ENCODE measurements at regions not wholly inside any gene's neighbourhood (a gene's known extent, or its start where the extent isn't known, plus 50 kb on each side); places are given as distances from the start of the nearest gene placed in this dataset.
"Not testable (repeated sequence)": the region's sequence is repeated elsewhere in the genome, so short reads cannot be mapped to it uniquely, and the experiment has no call there.

DNA sequence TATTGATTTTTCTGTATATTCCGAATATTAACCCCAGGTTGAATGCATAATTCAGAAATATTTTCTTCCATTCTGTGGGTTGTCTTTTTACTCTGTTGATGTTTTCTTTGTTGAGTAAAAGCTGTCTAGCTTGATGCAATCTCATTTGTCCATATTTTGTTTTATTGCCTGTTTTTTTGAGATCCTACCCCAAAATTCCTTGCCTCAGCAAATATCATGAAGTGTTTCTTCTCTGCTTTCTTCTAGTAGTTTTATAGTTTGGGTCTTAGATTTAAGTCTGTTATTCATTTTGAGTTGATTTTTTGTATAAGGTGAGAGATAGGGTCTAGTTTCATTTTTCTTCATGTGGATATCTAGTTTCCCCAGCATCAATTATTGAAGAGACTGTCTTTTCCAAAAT, 467.9 kb upstream of the GCFC2 start:
- Mint-ChIP-seq H3K4me1 (ENCODE audit: unreplicated experiment) (no peaks in the 10 kb centered on the region), H3K27me3 (no peaks in the 10 kb centered on the region), H3K4me3 (no peak overlapping the region), H3K27ac (no peak overlapping the region), H3K36me3 (no peaks in the 10 kb centered on the region), H3K9me3 (peaks cover 13% of the 10 kb centered on the region)
- no peak for DNase-seq (ENCODE audit: extremely low spot score, unreplicated experiment)
- TF ChIP-seq, protein P1, sequence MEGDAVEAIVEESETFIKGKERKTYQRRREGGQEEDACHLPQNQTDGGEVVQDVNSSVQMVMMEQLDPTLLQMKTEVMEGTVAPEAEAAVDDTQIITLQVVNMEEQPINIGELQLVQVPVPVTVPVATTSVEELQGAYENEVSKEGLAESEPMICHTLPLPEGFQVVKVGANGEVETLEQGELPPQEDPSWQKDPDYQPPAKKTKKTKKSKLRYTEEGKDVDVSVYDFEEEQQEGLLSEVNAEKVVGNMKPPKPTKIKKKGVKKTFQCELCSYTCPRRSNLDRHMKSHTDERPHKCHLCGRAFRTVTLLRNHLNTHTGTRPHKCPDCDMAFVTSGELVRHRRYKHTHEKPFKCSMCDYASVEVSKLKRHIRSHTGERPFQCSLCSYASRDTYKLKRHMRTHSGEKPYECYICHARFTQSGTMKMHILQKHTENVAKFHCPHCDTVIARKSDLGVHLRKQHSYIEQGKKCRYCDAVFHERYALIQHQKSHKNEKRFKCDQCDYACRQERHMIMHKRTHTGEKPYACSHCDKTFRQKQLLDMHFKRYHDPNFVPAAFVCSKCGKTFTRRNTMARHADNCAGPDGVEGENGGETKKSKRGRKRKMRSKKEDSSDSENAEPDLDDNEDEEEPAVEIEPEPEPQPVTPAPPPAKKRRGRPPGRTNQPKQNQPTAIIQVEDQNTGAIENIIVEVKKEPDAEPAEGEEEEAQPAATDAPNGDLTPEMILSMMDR (conservative IDR thresholded peaks at IDR 0.05): no peak

DNA sequence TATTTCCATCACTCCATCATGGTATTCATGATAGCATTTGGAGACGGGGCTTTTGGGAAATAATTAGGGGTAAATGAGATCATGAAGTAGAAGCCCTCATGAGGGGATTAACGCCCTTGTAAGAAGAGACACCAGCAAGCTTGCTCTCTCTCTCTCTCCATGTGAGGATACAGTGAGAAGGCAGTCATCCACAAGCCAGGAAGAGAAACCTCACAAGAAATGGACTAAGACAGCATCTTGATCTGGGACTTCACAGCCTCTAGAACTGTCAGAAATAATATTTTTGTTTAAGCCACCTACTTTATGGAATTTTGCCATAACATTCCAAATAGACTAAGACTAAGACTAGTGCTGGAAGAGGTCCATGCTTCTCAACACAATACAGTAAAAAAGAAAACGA, 464.6 kb upstream of the GCFC2 start:
- Mint-ChIP-seq H3K4me1 (ENCODE audit: unreplicated experiment) (no peaks in the 10 kb centered on the region), H3K36me3 (no peaks in the 10 kb centered on the region), H3K9me3 (peaks cover 13% of the 10 kb centered on the region), H3K4me3 (no peak overlapping the region), H3K27ac (no peak overlapping the region), H3K27me3 (no peaks in the 10 kb centered on the region)
- no peak for DNase-seq (ENCODE audit: extremely low spot score, unreplicated experiment)
- TF ChIP-seq, protein P1 (conservative IDR thresholded peaks at IDR 0.05): no peak

DNA sequence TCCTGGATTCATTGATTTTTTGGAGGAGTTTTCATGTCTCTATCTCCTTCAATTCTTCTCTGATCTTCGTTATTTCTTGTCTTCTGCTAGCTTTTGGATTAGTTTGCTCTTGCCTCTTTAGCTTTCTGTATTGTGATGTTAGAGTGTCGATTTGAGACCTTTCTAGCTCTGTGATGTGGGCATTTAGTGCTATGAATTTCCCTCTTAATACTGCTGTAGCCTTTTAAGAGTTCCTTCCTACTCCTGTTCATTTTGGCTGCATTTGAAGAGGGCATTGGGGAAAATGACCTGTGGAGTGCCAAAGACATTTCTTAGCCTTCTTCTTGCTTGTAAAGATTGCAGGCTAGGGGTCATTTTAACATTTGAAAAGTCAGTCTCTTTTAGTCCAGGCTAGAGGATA, 463.8 kb upstream of the GCFC2 start:
- Mint-ChIP-seq H3K9me3 (peaks cover 13% of the 10 kb centered on the region), H3K4me3 (no peak overlapping the region), H3K27ac (no peak overlapping the region), H3K36me3 (no peaks in the 10 kb centered on the region), H3K27me3 (no peaks in the 10 kb centered on the region), H3K4me1 (ENCODE audit: unreplicated experiment) (no peaks in the 10 kb centered on the region)
- TF ChIP-seq, protein P1 (conservative IDR thresholded peaks at IDR 0.05): no peak
- no peak for DNase-seq (ENCODE audit: extremely low spot score, unreplicated experiment)

DNA sequence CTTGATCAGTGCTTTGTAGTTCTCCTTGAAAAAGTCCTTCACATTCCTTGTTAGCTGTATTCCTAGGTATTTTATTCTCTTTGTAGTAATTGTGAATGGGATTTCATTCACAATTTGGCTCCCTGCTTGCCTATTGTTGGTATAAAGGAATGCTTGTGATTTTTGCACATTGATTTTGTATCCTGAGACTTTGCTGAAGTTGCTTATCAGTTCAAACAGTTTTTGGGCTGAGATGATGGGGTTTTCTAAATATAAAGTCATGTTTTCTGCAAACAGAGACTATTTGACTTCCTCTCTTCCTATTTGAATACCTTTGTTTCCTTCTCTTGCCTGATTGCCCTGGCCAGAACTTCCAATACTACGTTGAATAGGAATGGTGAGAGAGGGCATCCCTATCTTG, 462.5 kb upstream of the GCFC2 start:
- H3K4me3 Mint-ChIP-seq: not testable (repeated sequence)

DNA sequence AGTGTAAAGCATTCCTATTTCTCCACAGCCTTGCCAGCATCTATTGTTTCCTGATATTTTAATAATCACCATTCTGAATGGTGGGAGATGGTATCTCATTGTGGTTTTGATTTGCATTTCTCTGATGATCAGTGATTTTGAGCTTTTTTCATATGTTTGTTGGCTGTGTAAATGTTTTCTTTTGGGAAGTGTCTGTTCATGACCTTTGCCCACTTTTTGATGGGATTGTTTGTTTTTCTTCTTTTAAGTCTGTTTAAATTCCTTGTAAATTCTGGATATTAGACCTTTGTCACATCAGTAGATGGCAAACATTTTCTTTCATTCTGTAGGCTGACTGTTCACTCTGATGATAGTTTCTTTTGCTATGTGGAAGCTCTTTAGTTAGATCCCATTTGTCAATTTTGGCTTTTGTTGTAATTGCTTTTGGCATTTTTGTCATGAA, 461.5 kb upstream of the GCFC2 start:
- not testable (repeated sequence) for H3K4me3 Mint-ChIP-seq; H3K4me1 Mint-ChIP-seq (ENCODE audit: unreplicated experiment); H3K27ac Mint-ChIP-seq; H3K27me3 Mint-ChIP-seq; H3K36me3 Mint-ChIP-seq; DNase-seq (ENCODE audit: extremely low spot score, unreplicated experiment)
- peaks cover 13% of the 10 kb centered on the region for H3K9me3 Mint-ChIP-seq

More for the DNA sequence above, 462.5 kb upstream of the GCFC2 start:
- not testable (repeated sequence) for H3K4me1 Mint-ChIP-seq (ENCODE audit: unreplicated experiment); H3K27ac Mint-ChIP-seq; H3K36me3 Mint-ChIP-seq; H3K27me3 Mint-ChIP-seq; DNase-seq (ENCODE audit: extremely low spot score, unreplicated experiment)
- peaks cover 13% of the 10 kb centered on the region for H3K9me3 Mint-ChIP-seq

DNA sequence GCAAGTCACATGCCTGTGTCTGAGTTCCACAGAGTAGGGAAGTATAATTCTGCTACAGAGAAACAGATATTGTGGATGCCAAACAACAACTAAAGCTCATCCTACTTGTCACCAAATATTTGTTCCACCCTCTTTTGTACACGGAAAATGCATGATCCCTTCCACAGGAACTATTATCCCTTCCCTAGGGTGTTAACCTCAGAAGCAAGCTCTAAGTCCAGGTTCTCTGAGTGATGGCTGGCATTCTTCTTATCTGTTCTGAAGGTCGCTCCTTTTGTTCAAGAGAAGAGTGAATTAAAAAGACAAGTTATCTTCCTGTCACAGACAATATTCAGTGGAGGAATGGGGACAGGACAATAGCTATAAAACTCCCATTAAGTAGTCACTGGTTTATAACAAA, 460.1 kb upstream of the GCFC2 start:
- TF ChIP-seq, protein P1 (conservative IDR thresholded peaks at IDR 0.05): no peak
- H3K4me1 Mint-ChIP-seq (ENCODE audit: unreplicated experiment): no peaks in the 10 kb centered on the region
- no peaks in the 10 kb centered on the region for H3K36me3 Mint-ChIP-seq
- DNase-seq (ENCODE audit: extremely low spot score, unreplicated experiment): no peak
- H3K27ac Mint-ChIP-seq: no peak overlapping the region
- H3K4me3 Mint-ChIP-seq: no peak overlapping the region
- peaks cover 7% of the 10 kb centered on the region for H3K9me3 Mint-ChIP-seq
- no peaks in the 10 kb centered on the region for H3K27me3 Mint-ChIP-seq

DNA sequence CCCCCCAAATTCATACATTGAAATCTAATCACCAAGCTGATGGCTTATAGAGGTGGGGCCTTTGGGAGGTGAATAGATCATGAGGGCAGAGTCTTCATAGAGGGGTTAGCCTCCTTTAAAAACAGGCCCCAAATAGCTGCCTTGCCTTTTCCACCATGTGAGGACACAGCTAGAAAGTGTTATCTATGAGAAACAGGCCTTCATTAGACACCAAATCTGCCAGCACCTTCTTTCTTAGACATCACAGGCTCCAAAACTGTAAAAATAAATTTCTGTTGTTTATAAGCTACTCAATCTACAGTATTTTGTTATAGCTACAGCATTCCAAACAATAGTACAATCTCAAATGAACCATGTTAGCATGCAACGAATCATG, 459.3 kb upstream of the GCFC2 start:
- TF ChIP-seq, protein P1 (conservative IDR thresholded peaks at IDR 0.05): no peak
- H3K4me3 Mint-ChIP-seq: no peak overlapping the region
- no peaks in the 10 kb centered on the region for H3K36me3 Mint-ChIP-seq
- H3K27me3 Mint-ChIP-seq: no peaks in the 10 kb centered on the region
- no peak for DNase-seq (ENCODE audit: extremely low spot score, unreplicated experiment)
- H3K27ac Mint-ChIP-seq: no peak overlapping the region
- H3K4me1 Mint-ChIP-seq (ENCODE audit: unreplicated experiment): no peaks in the 10 kb centered on the region
- peaks cover 7% of the 10 kb centered on the region for H3K9me3 Mint-ChIP-seq

All from type B pancreatic cell (in vitro differentiated cells).